ENCODE measurements at regions not wholly inside any gene's neighbourhood (a gene's known extent, or its start where the extent isn't known, plus 50 kb on each side); places are given as distances from the start of the nearest gene placed in this dataset.

DNA sequence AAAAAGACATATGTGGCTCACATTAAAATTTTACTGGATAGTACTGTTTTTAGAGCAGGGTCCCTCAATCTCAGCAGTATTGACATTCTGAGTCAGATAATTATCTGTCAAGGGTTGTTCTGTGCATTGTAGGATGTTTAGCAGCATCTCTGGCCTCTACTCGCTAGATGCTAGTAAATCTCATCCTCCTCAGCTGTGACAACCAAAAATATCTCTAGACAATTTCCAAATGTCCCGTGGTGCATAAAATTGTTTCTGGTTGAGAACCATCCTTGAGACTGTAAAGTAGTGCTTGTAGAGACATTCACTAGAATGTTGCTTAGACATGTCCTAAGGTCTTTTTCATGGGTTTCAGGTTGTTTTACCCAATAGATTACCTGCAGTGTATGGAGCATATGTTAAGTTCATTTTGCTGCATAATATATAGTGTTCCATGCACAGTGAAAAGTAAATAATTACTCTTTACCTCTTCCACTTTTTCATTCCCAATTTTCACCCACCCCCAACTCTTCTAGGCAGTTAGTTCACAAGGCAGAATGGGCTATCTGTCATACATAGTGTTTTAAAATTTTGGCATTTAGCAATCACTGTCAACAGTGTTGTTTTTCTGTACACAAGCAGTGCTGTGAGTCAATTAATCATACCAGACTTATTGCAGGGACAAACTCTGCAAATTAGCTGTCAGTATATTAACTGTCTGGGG is 200.2 kb upstream of the SLC38A2 start:
- no peak overlapping the region for H3K4me2 ChIP-seq (replicated peaks; ENCODE audit: extremely low read depth, low read length, poor library complexity, severe bottlenecking)
- H3K27ac ChIP-seq (ENCODE audit: low read depth in 1 of 2, low read length in 2 of 2) = no peak overlapping the region
- Mint-ChIP-seq H3K4me1 (peaks cover 2% of the 10 kb centered on the region), H3K27me3 (ENCODE audit: low read depth in 3 of 3) (no peaks in the 10 kb centered on the region), H3K9me3 (peaks cover 12 to 20% (median 15%) of the 10 kb centered on the region in 7 donors), H3K4me3 (no peak overlapping the region), H3K27ac (no peak overlapping the region), H3K36me3 (peaks cover 8 to 9% of the 10 kb centered on the region in 2 donors)
- TF ChIP-seq, protein P1, sequence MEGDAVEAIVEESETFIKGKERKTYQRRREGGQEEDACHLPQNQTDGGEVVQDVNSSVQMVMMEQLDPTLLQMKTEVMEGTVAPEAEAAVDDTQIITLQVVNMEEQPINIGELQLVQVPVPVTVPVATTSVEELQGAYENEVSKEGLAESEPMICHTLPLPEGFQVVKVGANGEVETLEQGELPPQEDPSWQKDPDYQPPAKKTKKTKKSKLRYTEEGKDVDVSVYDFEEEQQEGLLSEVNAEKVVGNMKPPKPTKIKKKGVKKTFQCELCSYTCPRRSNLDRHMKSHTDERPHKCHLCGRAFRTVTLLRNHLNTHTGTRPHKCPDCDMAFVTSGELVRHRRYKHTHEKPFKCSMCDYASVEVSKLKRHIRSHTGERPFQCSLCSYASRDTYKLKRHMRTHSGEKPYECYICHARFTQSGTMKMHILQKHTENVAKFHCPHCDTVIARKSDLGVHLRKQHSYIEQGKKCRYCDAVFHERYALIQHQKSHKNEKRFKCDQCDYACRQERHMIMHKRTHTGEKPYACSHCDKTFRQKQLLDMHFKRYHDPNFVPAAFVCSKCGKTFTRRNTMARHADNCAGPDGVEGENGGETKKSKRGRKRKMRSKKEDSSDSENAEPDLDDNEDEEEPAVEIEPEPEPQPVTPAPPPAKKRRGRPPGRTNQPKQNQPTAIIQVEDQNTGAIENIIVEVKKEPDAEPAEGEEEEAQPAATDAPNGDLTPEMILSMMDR (IDR thresholded peaks at IDR 0.05) = no peak
- WGBS (ENCODE audit: insufficient coverage) = no CpG with 5 or more reads among the region's 2 CpGs
- DNase-seq = no peak
- no peaks in the 10 kb centered on the region for H3K79me2 ChIP-seq (ENCODE audit: insufficient read depth, low read length)
- H3K4me3 ChIP-seq (replicated peaks in 1 of 3; ENCODE audit: low read depth in 2 of 3, low read length in 3 of 3) = no peak overlapping the region
- no peaks in the 10 kb centered on the region for H3K4me1 ChIP-seq (ENCODE audit: control insufficient read depth in 1 of 2, insufficient read depth in 2 of 2, low read length in 2 of 2)
- no peak overlapping the region for H2AFZ ChIP-seq (ENCODE audit: insufficient read depth, low read depth, low read length, poor library complexity, severe bottlenecking)
- H3K9ac ChIP-seq (ENCODE audit: insufficient read depth, low read length, poor library complexity, severe bottlenecking) = no peak overlapping the region
- intact Hi-C loops (cut with micrococcal nuclease) = no loop called here
- no peaks in the 10 kb centered on the region for H4K20me1 ChIP-seq (ENCODE audit: insufficient read depth, low read length)
- H3K9me3 ChIP-seq (replicated peaks in 1 of 2; ENCODE audit: control insufficient read depth in 1 of 2, insufficient read depth in 1 of 2, low read length in 2 of 2) = peaks cover 18 to 19% of the 10 kb centered on the region in 2 donors
- no peaks in the 10 kb centered on the region for H3K27me3 ChIP-seq (ENCODE audit: control insufficient read depth in 2 of 2, insufficient read depth in 2 of 2, low read length in 2 of 2)
- H3K36me3 ChIP-seq (replicated peaks in 1 of 2; ENCODE audit: control insufficient read depth in 1 of 2, insufficient read depth in 2 of 2, low read length in 2 of 2) = no peaks in the 10 kb centered on the region

DNA sequence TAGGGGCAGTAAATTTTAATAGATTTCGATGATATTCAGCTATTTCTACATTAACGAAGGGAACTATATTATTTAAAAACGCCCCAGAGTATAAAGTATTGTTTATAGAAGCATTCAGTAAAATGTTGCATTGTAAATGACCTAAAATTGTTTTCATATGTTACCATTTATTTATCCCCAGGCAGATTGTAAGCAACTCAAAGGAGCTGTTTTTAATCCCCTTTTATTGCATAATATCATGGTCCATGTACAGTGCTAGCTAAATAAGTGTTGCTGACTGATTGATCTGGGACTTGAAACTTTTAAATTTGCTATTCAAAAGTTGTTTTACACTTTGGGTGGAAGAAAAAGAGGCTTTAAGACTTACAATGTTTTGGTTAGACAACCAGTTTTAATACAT is 199.0 kb upstream of the SLC38A2 start:
- H4K20me1 ChIP-seq (ENCODE audit: insufficient read depth, low read length) = no peaks in the 10 kb centered on the region
- H3K4me2 ChIP-seq (replicated peaks; ENCODE audit: extremely low read depth, low read length, poor library complexity, severe bottlenecking) = no peak overlapping the region
- H3K9ac ChIP-seq (ENCODE audit: insufficient read depth, low read length, poor library complexity, severe bottlenecking) = no peak overlapping the region
- intact Hi-C loops (cut with micrococcal nuclease) = no loop called here
- Mint-ChIP-seq H3K27ac (no peak overlapping the region), H3K9me3 (peaks cover 14 to 30% (median 26%) of the 10 kb centered on the region in 7 donors), H3K36me3 (peaks cover 9 to 11% of the 10 kb centered on the region in 2 donors), H3K4me1 (peaks cover 2% of the 10 kb centered on the region), H3K27me3 (ENCODE audit: low read depth in 3 of 3) (no peaks in the 10 kb centered on the region), H3K4me3 (no peak overlapping the region)
- WGBS (ENCODE audit: insufficient coverage) = no CpG with 5 or more reads among the region's 3 CpGs
- H3K27me3 ChIP-seq (ENCODE audit: control insufficient read depth in 2 of 2, insufficient read depth in 2 of 2, low read length in 2 of 2) = no peaks in the 10 kb centered on the region
- no peak for DNase-seq
- H3K27ac ChIP-seq (ENCODE audit: low read depth in 1 of 2, low read length in 2 of 2) = no peak overlapping the region
- no peaks in the 10 kb centered on the region for H3K4me1 ChIP-seq (ENCODE audit: control insufficient read depth in 1 of 2, insufficient read depth in 2 of 2, low read length in 2 of 2)
- peaks cover 18 to 27% of the 10 kb centered on the region in 2 donors for H3K9me3 ChIP-seq (replicated peaks in 1 of 2; ENCODE audit: control insufficient read depth in 1 of 2, insufficient read depth in 1 of 2, low read length in 2 of 2)
- TF ChIP-seq, protein P1 (IDR thresholded peaks at IDR 0.05) = no peak
- H3K79me2 ChIP-seq (ENCODE audit: insufficient read depth, low read length) = no peaks in the 10 kb centered on the region
- H2AFZ ChIP-seq (ENCODE audit: insufficient read depth, low read depth, low read length, poor library complexity, severe bottlenecking) = no peak overlapping the region
- H3K36me3 ChIP-seq (replicated peaks in 1 of 2; ENCODE audit: control insufficient read depth in 1 of 2, insufficient read depth in 2 of 2, low read length in 2 of 2) = no peaks in the 10 kb centered on the region
- no peak overlapping the region for H3K4me3 ChIP-seq (replicated peaks in 1 of 3; ENCODE audit: low read depth in 2 of 3, low read length in 3 of 3)

Data from CD14-positive monocyte (primary cell).